ENCODE measurements at regions not wholly inside any gene's neighbourhood (a gene's known extent, or its start where the extent isn't known, plus 50 kb on each side); places are given as distances from the start of the nearest gene placed in this dataset.

DNA sequence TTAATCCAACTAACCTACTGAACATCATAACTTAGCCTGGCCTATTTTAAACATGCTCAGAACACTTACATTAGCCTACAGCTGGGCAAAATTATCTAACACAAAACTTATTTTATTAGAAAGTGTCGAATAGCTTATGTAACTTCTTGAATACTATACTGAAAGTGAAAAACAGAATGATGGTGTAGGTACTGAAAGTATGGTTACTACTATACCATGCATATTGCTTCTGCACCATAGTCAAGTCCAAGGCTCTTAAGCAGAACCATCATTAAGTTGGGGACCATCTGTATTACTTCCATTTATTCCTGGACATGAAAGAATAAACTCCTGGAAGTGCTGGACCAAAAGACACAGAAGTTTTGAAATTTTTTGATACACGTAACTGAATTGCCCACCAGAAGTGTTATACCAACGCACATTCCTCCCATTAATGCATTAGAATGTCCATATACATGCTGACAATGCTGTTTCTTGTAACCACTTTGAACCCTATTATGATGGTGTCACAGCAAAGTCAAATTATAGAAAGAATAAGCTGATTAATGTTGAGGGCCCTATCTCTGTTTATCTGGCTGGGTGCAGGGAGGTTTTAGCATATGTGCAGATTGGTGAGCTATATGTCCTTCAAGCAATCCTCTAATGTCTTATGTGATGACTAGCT lies 375.7 kb downstream of the ACTL7B start:
- DNase-seq, result no peak

DNA sequence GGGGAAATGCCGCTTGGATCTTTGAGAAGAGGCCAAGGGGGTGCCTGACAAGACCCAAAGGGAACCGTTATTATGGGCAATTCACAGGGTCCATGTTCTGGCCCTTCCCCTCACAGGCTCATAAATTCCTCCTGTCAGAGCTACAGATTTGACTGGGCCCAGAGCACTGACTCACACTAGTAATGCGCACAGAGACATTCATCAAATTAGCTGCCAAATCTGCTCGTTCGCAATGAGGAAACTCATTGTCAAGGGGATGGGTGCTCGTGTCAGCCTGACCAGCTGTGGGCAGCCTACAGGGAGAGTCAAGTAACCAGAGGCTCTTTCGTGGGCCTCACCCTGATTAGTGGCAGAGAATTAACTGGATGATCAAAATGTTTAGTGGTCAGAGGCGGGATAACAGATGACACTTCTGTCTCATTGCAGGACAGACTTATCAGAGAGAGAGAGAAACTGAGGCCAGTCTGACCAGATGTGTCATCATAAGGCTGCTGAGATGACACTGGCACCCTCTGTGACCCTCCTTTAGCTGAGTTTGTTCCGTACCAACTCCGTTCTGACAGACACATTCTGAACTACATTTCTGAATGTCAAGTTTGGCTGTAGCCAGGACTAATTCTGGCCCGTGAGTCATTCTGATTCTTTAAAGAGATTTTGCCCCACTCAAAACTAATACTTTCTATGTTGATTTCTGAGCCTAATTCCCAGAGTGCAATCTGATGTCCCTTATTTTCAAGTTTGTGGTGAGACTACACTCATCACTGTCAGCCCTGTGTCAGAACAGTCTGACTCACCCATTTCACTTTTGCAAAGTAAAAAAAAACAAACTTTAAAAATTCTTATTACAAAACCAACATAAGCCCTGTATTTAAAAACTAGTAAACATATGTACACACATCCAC lies 377.1 kb downstream of the ACTL7B start:
- no peak for DNase-seq

GRCh38 chr9:108477529-108478006 lies 378.2 kb downstream of the ACTL7B start:
- no peak for DNase-seq

- DNase-seq, result no peak
Measured at GRCh38 chr9:108476574-108476973, 379.2 kb downstream of the ACTL7B start.

DNA sequence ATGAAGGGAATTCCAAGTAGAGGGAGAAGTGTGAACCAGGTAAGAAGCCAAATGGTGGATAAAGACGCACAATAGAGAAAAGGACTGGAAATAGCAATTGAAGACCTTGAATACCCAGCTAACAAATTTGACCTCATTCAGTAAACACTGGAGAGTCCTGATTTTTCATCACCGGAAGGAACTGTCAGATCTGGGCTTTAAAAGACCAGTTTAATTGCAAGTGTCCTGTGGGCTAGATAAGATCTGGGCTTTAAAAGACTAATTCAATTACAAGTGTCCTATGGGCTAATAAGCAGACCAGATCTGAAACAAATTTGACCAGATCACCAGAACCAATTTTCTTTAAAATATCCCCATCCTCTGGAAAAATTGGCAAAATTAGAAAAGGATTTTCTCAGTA lies 380.0 kb downstream of the ACTL7B start:
- no peak for DNase-seq

DNA sequence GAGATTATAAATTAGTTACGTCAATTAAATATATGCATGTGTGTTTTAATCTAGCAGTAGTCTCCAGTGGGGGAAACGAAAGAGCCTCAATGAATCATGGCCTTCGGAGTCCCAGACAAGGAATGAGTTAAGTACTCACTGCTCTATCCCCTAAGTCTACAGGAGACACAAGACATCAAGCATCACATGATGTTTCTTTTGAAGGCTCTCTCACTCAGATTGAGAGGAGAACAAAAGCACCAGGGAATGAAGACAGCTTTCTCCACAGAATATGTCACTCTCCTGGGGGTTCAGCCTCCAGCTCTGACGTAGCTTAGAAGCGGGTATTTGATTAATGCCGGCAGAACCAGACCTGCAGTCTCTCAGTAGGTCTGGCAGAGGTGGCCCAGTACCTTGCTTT lies 381.4 kb downstream of the ACTL7B start:
- DNase-seq, result no peak

DNA sequence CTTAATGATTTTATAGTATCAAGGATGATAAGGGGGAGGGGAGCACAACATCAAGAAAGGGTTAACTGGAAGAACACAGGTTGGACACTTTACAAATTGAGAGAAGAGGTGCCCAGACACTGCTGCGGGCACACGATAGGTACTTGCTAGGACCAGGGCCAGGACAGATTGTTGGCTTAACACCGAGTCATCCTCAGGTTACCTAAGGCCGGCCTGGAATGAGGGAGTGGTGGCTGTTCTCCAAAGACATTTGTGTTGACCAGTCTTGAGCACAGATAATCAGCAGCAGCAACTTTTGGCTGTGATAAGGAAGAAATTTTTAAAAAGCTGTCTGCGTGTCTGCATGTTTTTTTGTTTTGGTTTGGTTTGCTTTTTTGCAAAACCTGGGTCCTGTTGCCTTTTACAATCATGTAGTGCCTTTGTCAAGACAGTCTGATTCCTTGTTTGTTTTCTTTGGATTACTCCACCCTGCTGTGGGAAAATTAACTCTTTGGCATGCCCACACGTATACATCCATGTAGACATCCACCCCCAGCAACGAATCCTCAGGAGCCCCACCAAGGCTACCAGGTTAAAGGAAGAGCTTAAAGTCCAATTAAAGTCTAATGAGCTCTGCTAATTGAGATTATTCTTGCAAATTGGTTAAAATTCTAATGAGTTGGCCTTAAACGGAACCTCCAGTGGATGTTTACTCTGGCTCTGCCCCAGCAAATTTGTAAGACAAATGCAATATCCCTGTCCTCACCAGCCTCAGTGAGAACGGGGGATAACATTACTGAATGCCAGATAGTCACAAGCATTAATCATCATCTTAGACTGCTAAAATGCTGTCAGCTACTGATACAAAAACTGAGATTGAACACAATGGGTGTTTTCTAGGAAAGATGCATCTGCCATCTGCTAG lies 382.3 kb downstream of the ACTL7B start:
- no peak for DNase-seq

- peak; percentile 0 for DNase-seq
Measured at GRCh38 chr9:108469654-108470053, 386.1 kb downstream of the ACTL7B start.

GRCh38 chr9:108468364-108468763 lies 387.4 kb downstream of the ACTL7B start:
- no peak for DNase-seq

- DNase-seq, result no peak
Measured at GRCh38 chr9:108467653-108468324, 388.0 kb downstream of the ACTL7B start.

GRCh38 chr9:108467161-108467560 lies 388.6 kb downstream of the ACTL7B start:
- no peak for DNase-seq

DNA sequence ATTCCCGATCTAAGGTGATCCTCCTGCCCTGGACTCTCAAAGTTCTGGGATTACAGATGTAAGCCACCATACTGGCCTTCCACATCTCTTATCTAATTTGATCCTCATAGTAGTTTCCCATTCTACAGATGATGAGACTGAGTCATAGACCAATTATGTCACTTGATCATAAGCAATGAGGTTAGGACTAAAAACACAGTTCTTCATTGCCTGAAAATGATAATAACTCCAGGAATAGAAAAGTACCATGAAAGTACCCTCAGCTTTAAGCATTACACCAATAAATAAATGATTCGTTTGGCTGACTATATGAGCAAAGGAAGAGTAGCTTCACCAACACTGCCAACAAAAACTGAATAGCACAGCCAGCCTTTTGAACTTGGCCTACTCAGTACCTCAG lies 389.5 kb downstream of the ACTL7B start:
- DNase-seq, result no peak

DNA sequence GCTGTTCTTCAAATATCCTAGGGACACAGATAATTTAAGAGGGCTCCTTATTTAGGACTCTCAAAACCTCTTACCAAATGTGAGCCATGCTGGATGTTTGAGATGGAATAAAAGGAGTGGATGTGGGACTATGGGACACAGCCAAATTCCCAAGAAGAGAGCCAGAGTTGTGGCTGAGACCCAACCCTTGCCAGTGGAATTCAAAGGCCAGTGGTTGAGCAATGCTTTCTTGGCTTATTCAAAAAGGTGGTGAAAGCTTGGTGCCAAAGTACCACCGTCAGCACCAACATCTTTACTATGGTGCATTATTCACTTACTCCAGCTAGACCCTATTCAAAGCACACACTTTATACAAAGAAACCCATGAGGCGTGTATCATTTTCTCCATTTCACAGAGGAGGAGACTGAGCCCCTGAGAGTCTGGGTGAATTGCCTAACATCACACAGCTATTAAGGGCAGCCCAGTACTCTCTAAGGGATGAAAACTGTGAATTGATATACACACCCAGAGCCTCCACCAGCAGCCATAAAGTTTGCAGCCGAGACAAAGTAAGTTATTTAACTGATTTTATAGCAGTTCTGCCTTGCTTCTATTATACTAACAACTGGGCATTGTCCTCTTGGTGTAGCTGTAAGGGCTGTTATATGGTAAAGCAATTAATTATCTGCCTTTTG lies 391.7 kb downstream of the ACTL7B start:
- no peak for DNase-seq

DNA sequence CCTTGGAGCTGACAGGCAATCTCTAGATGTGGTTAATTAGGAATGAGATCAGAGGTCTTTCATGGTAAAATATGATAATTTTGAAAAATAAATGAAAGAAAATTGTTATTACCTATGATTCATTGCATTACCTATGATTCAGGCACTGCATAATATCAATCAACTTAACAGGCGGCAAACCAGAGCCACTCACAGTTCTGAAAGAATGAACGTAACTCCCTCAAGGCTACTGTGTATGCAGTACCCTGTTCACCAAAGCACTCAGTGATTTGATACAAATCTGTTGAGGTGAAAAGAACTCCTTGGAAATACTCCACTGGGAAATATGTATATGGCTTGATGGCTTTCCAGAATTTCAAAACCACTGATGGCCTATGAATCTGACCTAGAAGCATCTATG lies 398.9 kb downstream of the ACTL7B start:
- no peak for DNase-seq

- DNase-seq, result no peak
Measured at GRCh38 chr9:108445431-108446071, 410.2 kb downstream of the ACTL7B start.

GRCh38 chr9:108444400-108445358 lies 411.1 kb downstream of the ACTL7B start:
- DNase-seq, result no peak

DNA sequence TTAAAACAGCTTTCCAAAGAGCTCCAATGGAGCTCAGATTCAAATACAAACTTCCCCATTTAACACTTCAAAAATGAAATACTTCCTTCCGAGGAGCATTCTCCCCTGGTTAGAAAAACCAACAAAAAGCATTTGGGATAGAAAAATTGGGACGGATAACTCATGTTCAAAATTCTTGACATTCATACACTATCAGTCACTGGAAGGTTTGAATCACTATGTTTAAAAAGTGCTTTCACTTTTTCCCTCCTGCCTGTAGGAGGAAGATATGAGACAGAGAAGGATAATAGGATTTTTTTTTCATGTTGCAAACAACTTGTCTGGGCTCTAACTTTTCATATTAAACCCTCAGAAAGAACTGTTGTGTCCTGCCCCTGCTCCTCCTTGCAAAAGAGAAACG lies 412.0 kb downstream of the ACTL7B start:
- no peak for DNase-seq

DNA sequence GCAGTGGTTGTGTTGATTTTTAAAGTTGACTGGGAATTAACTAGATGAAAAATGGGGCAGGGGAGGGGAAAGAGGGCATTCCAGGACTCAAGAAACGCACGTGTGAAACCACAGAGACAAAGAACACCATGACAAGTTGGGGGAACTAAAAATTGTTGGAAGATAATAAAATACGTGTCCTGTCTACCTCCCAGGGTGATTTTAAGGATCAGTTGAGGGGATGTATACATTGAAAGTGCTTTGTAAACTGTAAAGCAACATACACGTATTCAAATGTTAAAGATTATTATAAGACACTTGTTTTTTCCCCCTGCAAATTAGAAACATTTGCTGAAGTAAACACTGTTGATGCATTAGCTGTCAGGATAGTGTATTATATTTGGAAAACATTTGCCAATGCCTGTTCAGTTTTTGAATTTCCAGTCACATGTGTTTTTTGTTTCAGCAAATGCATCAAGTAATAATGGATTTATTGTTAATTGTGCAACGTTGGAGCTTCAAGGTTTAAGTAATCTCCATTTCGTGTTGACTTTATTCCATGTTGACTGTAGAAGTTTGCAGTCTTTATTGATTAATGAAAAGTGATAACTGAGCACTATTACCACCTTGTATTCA lies 412.7 kb downstream of the ACTL7B start:
- DNase-seq, result no peak

GRCh38 chr9:108442627-108443018 lies 413.2 kb downstream of the ACTL7B start:
- no peak for DNase-seq

DNA sequence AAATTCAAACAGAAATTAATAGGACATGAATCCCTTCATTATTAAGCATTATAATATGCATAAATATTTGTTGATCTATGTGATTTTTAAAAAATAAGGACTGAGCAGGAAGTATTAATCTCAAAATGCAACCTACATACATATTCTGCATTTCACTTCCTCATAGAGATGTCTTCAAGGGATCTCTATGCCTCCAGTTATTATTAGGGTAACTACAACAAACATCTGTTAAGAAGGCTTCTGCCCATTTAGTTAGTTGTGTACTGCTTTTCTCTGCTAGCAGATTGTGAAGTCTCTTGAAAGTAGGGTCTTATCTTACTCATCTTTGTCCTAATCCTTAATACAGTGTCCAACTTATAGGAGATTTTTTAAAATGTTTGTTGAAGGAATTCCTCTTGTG lies 414.1 kb downstream of the ACTL7B start:
- no peak for DNase-seq

Measured in CD4-positive, alpha-beta T cell treated with Interleukin-4 for 4 hours (primary cell).